ENCODE measurements at regions not wholly inside any gene's neighbourhood (a gene's known extent, or its start where the extent isn't known, plus 50 kb on each side); places are given as distances from the start of the nearest gene placed in this dataset.

DNA sequence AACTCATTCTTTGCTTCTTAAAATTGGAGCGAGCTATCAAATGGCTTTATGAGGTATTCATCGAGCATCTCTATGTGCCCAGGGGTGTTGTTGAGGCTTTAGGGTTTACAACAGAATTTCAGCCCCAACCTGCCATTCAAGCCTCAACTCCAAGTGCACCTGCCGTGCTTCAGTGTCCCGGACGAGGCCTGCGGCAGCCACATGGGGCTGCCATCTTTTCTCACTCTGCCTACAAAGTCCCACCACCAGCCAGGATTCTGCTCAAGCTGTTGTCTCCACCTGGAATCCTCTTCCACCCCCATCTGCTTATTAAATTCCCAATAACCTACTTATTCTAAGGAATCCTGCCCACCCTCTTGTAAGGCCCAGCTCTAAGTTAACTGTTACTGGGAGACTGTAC is 242.4 kb downstream of the OPA1 start:
- Histone ChIP-seq H3K4me3 (ENCODE audit: low read depth, low read length) (no peak overlapping the region), H3K9ac (ENCODE audit: low read depth, low read length) (no peak overlapping the region), H3K9me3 (ENCODE audit: control insufficient read depth, insufficient read depth, low read length) (no peaks in the 10 kb centered on the region), H3K4me1 (ENCODE audit: control insufficient read depth, insufficient read depth, low read length) (no peaks in the 10 kb centered on the region), H3K27me3 (ENCODE audit: control insufficient read depth, insufficient read depth, low read length) (peaks cover 8% of the 10 kb centered on the region), H3K36me3 (ENCODE audit: control insufficient read depth, insufficient read depth, low read length) (no peaks in the 10 kb centered on the region)

DNA sequence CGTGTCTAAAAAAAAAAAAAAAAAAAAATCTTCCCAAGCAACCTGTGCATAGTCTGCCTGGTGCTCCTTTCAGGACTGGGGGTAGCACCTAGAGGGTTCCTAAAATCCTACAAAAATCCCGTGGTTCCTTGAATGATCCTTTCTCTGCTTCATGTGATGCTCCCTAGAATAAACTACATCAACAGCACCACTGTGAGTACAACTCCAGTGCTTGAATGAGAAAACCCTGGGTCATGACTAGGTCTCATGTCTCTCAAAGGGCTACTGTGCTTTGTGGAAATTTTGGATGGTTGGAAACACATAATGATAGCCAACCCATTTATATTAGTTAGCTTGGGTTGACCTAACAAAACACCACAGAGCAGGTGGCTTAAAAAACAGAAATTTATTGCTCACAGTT is 243.5 kb downstream of the OPA1 start:
- Histone ChIP-seq H3K9me3 (ENCODE audit: control insufficient read depth, insufficient read depth, low read length) (no peaks in the 10 kb centered on the region), H3K4me1 (ENCODE audit: control insufficient read depth, insufficient read depth, low read length) (no peaks in the 10 kb centered on the region), H3K27me3 (ENCODE audit: control insufficient read depth, insufficient read depth, low read length) (peaks cover 8% of the 10 kb centered on the region), H3K9ac (ENCODE audit: low read depth, low read length) (no peak overlapping the region), H3K4me3 (ENCODE audit: low read depth, low read length) (no peak overlapping the region), H3K36me3 (ENCODE audit: control insufficient read depth, insufficient read depth, low read length) (no peaks in the 10 kb centered on the region)

- peaks cover 8% of the 10 kb centered on the region for H3K27me3 ChIP-seq (ENCODE audit: control insufficient read depth, insufficient read depth, low read length)
- no peaks in the 10 kb centered on the region for H3K36me3 ChIP-seq (ENCODE audit: control insufficient read depth, insufficient read depth, low read length)
- H3K9ac ChIP-seq (ENCODE audit: low read depth, low read length), result no peak overlapping the region
- no peak overlapping the region for H3K4me3 ChIP-seq (ENCODE audit: low read depth, low read length)
- no peaks in the 10 kb centered on the region for H3K9me3 ChIP-seq (ENCODE audit: control insufficient read depth, insufficient read depth, low read length)
- no peaks in the 10 kb centered on the region for H3K4me1 ChIP-seq (ENCODE audit: control insufficient read depth, insufficient read depth, low read length)
These were observed 243.9 kb downstream of the OPA1 start for GRCh38 chr3:193836918-193837317.

GRCh38 chr3:193837347-193837827 is 244.4 kb downstream of the OPA1 start:
- Histone ChIP-seq H3K9me3 (ENCODE audit: control insufficient read depth, insufficient read depth, low read length) (no peaks in the 10 kb centered on the region), H3K4me3 (ENCODE audit: low read depth, low read length) (no peak overlapping the region), H3K9ac (ENCODE audit: low read depth, low read length) (no peak overlapping the region), H3K27me3 (ENCODE audit: control insufficient read depth, insufficient read depth, low read length) (peaks cover 10% of the 10 kb centered on the region), H3K36me3 (ENCODE audit: control insufficient read depth, insufficient read depth, low read length) (no peaks in the 10 kb centered on the region), H3K4me1 (ENCODE audit: control insufficient read depth, insufficient read depth, low read length) (no peaks in the 10 kb centered on the region)

DNA sequence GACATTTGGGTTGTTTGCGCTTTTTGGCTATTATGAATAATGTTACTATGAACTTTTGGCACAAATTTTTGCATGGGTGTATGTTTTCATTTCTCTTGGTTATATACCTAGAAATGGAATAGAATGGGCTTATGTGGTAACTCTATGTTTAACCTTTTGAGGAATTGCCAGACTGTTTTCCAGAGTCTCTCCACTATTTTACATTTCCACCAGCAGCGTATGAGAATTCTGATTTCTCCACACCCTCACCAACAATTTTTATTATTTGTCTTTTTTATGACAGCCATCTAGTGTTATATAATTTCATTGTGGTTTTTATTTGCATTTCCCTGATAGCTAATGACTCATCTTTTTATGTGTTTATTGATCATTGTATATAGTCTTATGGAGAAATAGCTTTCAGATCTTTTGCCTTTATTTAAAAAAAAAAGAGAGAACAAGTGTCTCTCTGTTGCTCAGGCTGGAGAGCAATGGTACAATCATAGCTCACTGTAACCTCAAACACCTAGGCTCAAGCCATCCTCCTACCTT is 247.2 kb downstream of the OPA1 start:
- Histone ChIP-seq H3K27me3 (ENCODE audit: control insufficient read depth, insufficient read depth, low read length) (peaks cover 5% of the 10 kb centered on the region), H3K36me3 (ENCODE audit: control insufficient read depth, insufficient read depth, low read length) (no peaks in the 10 kb centered on the region), H3K4me1 (ENCODE audit: control insufficient read depth, insufficient read depth, low read length) (no peaks in the 10 kb centered on the region), H3K9me3 (ENCODE audit: control insufficient read depth, insufficient read depth, low read length) (no peaks in the 10 kb centered on the region), H3K4me3 (ENCODE audit: low read depth, low read length) (no peak overlapping the region), H3K9ac (ENCODE audit: low read depth, low read length) (no peak overlapping the region)

DNA sequence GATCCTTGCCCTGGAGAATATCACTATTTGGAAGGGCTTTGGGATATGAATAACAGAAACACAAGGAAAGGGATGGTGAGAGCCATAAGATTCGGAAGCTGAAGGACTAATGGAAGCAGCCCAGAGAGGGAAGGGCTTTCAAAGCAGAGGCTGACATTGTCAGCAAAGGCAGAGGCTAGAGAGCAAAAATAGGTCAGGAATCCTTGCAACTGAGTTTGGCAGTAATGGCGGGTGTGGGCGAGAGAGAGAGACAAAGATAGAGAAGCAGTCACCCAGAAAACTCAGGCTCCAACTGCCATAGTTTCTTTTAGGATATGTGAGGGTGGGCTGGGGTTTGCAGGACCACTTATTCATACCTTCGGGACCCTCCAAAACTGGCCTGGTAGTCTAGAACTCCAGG is 248.6 kb downstream of the OPA1 start:
- Histone ChIP-seq H3K36me3 (ENCODE audit: control insufficient read depth, insufficient read depth, low read length) (no peaks in the 10 kb centered on the region), H3K4me1 (ENCODE audit: control insufficient read depth, insufficient read depth, low read length) (no peaks in the 10 kb centered on the region), H3K9ac (ENCODE audit: low read depth, low read length) (no peak overlapping the region), H3K27me3 (ENCODE audit: control insufficient read depth, insufficient read depth, low read length) (peaks cover 5% of the 10 kb centered on the region), H3K9me3 (ENCODE audit: control insufficient read depth, insufficient read depth, low read length) (no peaks in the 10 kb centered on the region), H3K4me3 (ENCODE audit: low read depth, low read length) (no peak overlapping the region)

DNA sequence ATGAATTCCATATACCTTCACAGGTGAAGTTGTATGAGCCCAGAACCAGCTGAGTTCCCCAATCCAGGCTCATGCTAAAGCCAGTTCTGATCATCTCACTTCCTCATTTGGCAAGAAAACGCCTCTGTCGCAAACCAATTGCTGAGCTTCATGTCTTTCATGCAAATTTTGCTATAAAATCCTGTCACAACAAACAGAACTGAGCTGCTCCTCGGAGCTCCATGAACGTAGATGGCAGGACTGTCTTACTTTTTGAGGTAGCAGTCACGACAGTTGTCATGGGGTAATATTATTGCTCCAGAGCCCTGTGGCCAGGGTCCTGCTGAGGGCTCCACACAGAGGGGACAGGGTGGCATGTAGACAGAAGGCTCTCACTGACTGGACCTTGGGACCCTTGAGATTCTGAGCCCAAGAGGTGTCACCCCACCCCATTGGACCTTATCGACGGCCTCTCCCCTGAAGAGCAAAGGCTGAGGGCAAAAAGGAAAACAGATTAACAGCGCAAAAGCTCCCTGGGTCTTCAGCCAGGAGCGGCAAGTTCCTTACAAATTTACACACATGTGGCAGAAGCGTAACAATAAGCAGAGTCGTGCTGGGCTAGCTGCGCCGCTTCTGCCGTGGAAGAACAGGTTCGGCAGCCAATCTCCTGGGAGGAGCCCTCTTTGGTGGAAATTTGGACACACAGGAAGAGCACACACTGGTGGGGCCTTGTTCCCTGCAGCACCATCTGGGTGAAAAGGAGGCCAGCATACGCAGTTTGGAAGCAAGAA is 249.2 kb downstream of the OPA1 start:
- no peaks in the 10 kb centered on the region for H3K36me3 ChIP-seq (ENCODE audit: control insufficient read depth, insufficient read depth, low read length)
- H3K4me3 ChIP-seq (ENCODE audit: low read depth, low read length), result no peak overlapping the region
- no peak overlapping the region for H3K9ac ChIP-seq (ENCODE audit: low read depth, low read length)
- H3K9me3 ChIP-seq (ENCODE audit: control insufficient read depth, insufficient read depth, low read length), result no peaks in the 10 kb centered on the region
- no peaks in the 10 kb centered on the region for H3K4me1 ChIP-seq (ENCODE audit: control insufficient read depth, insufficient read depth, low read length)
- peaks cover 3% of the 10 kb centered on the region for H3K27me3 ChIP-seq (ENCODE audit: control insufficient read depth, insufficient read depth, low read length)

DNA sequence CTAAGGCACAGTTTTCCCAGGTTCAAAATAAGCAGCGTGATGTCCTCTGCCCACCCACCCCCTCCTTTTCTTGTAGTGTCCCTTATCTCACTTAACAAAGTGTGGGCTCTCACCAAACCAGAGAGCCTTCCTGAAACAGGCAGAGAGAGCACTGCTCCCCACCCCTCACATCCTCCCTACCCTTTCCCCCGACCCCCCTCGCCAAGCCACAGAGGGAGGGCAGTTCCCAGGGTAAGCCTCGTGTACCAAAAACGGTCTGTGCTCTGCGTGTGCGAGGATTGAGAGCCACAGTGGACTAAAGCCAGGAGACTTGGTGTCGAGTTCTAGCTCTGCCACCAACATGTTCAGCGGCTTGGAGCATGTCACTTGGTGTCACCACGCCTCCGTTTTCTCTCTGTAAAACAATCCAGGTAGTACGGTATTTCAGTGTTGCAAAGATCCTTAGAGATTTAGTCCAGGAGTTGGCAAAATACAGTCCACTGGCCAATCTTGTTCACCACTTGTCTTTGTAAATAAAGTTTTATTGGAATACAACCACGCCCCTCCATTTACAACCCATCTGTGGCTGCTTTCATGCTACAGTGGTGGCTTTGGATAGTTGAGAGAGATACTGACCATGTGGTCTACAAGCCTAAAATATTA is 249.9 kb downstream of the OPA1 start:
- no peak overlapping the region for H3K9ac ChIP-seq (ENCODE audit: low read depth, low read length)
- H3K9me3 ChIP-seq (ENCODE audit: control insufficient read depth, insufficient read depth, low read length), result no peaks in the 10 kb centered on the region
- H3K4me1 ChIP-seq (ENCODE audit: control insufficient read depth, insufficient read depth, low read length), result no peaks in the 10 kb centered on the region
- no peak overlapping the region for H3K4me3 ChIP-seq (ENCODE audit: low read depth, low read length)
- peaks cover 2% of the 10 kb centered on the region for H3K27me3 ChIP-seq (ENCODE audit: control insufficient read depth, insufficient read depth, low read length)
- no peaks in the 10 kb centered on the region for H3K36me3 ChIP-seq (ENCODE audit: control insufficient read depth, insufficient read depth, low read length)

- no peak overlapping the region for H3K9ac ChIP-seq (ENCODE audit: low read depth, low read length)
- no peaks in the 10 kb centered on the region for H3K4me1 ChIP-seq (ENCODE audit: control insufficient read depth, insufficient read depth, low read length)
- H3K36me3 ChIP-seq (ENCODE audit: control insufficient read depth, insufficient read depth, low read length), result no peaks in the 10 kb centered on the region
- H3K9me3 ChIP-seq (ENCODE audit: control insufficient read depth, insufficient read depth, low read length), result no peaks in the 10 kb centered on the region
- peaks cover 2% of the 10 kb centered on the region for H3K27me3 ChIP-seq (ENCODE audit: control insufficient read depth, insufficient read depth, low read length)
- no peak overlapping the region for H3K4me3 ChIP-seq (ENCODE audit: low read depth, low read length)
These were observed 250.7 kb downstream of the OPA1 start for GRCh38 chr3:193843474-193844301.

DNA sequence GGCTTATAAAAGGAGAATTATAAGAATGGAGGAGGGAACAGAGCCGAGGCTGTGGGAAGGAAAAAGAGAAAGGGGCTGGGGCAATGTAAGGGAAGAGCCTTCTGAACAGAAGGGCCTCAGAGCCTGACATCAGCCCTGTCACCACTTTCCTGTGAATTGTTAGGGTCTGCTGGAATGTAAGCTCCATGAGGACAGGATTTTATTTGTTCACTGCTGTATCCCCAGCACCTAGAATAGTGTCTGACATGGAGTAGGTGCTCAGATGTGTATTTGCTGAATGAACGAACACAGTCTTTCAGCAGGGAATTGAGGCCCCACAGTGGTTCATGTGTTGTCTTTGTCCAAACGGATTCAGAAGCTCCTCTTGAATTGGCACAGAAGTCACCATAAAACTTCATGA is 251.5 kb downstream of the OPA1 start:
- peaks cover 2% of the 10 kb centered on the region for H3K27me3 ChIP-seq (ENCODE audit: control insufficient read depth, insufficient read depth, low read length)
- no peaks in the 10 kb centered on the region for H3K9me3 ChIP-seq (ENCODE audit: control insufficient read depth, insufficient read depth, low read length)
- no peaks in the 10 kb centered on the region for H3K4me1 ChIP-seq (ENCODE audit: control insufficient read depth, insufficient read depth, low read length)
- H3K4me3 ChIP-seq (ENCODE audit: low read depth, low read length), result no peak overlapping the region
- no peak overlapping the region for H3K9ac ChIP-seq (ENCODE audit: low read depth, low read length)
- no peaks in the 10 kb centered on the region for H3K36me3 ChIP-seq (ENCODE audit: control insufficient read depth, insufficient read depth, low read length)

DNA sequence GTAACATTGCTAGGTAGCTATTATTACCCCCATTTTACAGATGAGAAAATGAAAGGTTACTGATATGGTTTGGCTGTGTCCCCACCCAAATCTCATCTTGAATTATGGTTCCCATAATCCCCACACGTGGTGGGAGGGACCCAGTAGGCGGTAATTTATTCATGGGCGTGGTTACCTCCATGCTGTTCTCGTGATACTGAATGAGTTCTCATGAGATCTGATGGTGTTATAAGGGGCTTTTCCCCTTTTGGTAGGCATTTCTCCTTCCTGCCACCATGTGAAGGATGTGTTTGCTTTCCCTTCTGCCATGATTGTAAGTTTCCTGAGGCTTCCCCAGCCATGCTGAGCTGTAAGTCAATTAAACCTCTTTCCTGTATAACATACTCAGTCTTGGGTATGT is 252.1 kb downstream of the OPA1 start:
- Histone ChIP-seq H3K36me3 (ENCODE audit: control insufficient read depth, insufficient read depth, low read length) (peaks cover 3% of the 10 kb centered on the region), H3K4me3 (ENCODE audit: low read depth, low read length) (no peak overlapping the region), H3K27me3 (ENCODE audit: control insufficient read depth, insufficient read depth, low read length) (peaks cover 2% of the 10 kb centered on the region), H3K4me1 (ENCODE audit: control insufficient read depth, insufficient read depth, low read length) (no peaks in the 10 kb centered on the region), H3K9me3 (ENCODE audit: control insufficient read depth, insufficient read depth, low read length) (no peaks in the 10 kb centered on the region), H3K9ac (ENCODE audit: low read depth, low read length) (no peak overlapping the region)
